Activated naive CD8-positive, alpha-beta T cell treated with anti-CD3 and anti-CD28 coated beads for 36 hours (primary cell): ENCODE measurements at regions not wholly inside any gene's neighbourhood (a gene's known extent, or its start where the extent isn't known, plus 50 kb on each side); places are given as distances from the start of the nearest gene placed in this dataset.

Experiments used
- DNase-seq: peaks from one replicate; pipeline ENCODE4 v3.0.0; 2021
- H3K27ac Mint-ChIP-seq: one replicate; pipeline ENCODE4 v1.8.0; 2022; ENCODE audit warnings: mild to moderate bottlenecking, moderate library complexity, mixed read lengths
- H3K27me3 Mint-ChIP-seq: one replicate; pipeline ENCODE4 v1.8.0; 2022; ENCODE audit warnings: mild to moderate bottlenecking, mixed read lengths
- H3K36me3 Mint-ChIP-seq: one replicate; pipeline ENCODE4 v1.8.0; 2021; ENCODE audit warnings: mild to moderate bottlenecking, mixed read lengths
- H3K4me1 Mint-ChIP-seq: one replicate; pipeline ENCODE4 v1.8.0; 2021; ENCODE audit warnings: mixed read lengths
- H3K4me3 Mint-ChIP-seq: one replicate; pipeline ENCODE4 v1.8.0; 2022; ENCODE audit warnings: mild to moderate bottlenecking, moderate library complexity, mixed read lengths
- H3K9me3 Mint-ChIP-seq: one replicate; pipeline ENCODE4 v1.8.0; 2022; ENCODE audit warnings: mixed read lengths

GRCh38 chr18:22628795-22629510 lies 211.2 kb upstream of the CTAGE1 start:
- H3K9me3 Mint-ChIP-seq: no peaks in the 10 kb centered on the region
- H3K27me3 Mint-ChIP-seq: peaks cover 4% of the 10 kb centered on the region
- H3K27ac Mint-ChIP-seq: no peak overlapping the region

GRCh38 chr18:22630980-22631379 lies 213.3 kb upstream of the CTAGE1 start:
- no peak overlapping the region for H3K4me3 Mint-ChIP-seq
- H3K27ac Mint-ChIP-seq: no peak overlapping the region
- H3K27me3 Mint-ChIP-seq: peaks cover 4% of the 10 kb centered on the region
- DNase-seq: no peak
- H3K9me3 Mint-ChIP-seq: peaks cover 2% of the 10 kb centered on the region
- H3K36me3 Mint-ChIP-seq: no peaks in the 10 kb centered on the region
- H3K4me1 Mint-ChIP-seq: no peaks in the 10 kb centered on the region

More at GRCh38 chr18:22628795-22629510, 211.2 kb upstream of the CTAGE1 start:
- DNase-seq: no peak
- Mint-ChIP-seq H3K36me3 (no peaks in the 10 kb centered on the region), H3K4me1 (no peaks in the 10 kb centered on the region), H3K4me3 (no peak overlapping the region)

DNA sequence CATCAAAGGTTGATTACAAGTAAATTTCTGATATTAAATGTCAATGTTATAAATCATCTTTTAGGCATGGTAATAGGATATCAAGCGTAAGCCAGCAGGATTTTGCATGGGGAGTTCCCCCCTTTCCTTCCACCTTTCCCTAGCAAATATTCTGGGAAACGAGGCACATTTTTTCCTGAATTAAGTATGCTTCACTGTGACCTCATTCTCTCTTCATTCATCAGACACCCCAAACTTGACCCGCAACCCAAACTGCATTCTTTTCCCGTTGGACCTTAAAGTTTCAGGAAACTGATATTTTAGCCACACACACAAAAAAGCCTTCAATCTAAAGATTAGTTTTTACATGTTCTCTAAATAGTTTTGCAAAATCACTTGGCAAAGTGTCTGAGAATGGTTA lies 214.5 kb upstream of the CTAGE1 start:
- Mint-ChIP-seq H3K9me3 (peaks cover 3% of the 10 kb centered on the region), H3K4me1 (no peaks in the 10 kb centered on the region)

GRCh38 chr18:22634464-22634863 lies 216.7 kb upstream of the CTAGE1 start:
- H3K4me3 Mint-ChIP-seq: no peak overlapping the region
- no peaks in the 10 kb centered on the region for H3K4me1 Mint-ChIP-seq

More for the DNA sequence above, 214.5 kb upstream of the CTAGE1 start:
- no peaks in the 10 kb centered on the region for H3K36me3 Mint-ChIP-seq
- H3K27ac Mint-ChIP-seq: no peak overlapping the region
- no peak overlapping the region for H3K4me3 Mint-ChIP-seq
- H3K27me3 Mint-ChIP-seq: peaks cover 4% of the 10 kb centered on the region
- no peak for DNase-seq

DNA sequence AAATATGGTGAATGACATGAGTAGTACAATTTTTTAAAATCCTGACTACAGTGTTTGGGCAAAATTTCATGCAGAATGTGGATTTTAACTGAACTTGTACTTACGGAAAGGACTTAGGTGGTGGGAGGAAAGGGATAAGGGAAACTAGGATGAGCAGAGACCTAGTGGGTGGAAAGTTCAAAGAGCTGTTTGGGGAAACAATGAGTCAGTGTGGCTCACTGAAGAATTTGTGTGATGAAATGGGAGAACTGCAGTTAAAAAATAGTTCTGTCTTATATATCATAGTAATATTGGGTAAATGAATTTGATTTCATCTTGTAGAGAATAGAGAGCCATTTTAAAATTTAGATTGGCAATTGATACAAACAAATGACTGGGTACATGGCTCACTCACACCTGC lies 220.1 kb upstream of the CTAGE1 start:
- Mint-ChIP-seq H3K36me3 (peaks cover 2% of the 10 kb centered on the region), H3K27ac (no peak overlapping the region), H3K27me3 (no peaks in the 10 kb centered on the region), H3K9me3 (peaks cover 9% of the 10 kb centered on the region), H3K4me3 (no peak overlapping the region), H3K4me1 (no peaks in the 10 kb centered on the region)
- no peak for DNase-seq

More at GRCh38 chr18:22634464-22634863, 216.7 kb upstream of the CTAGE1 start:
- Mint-ChIP-seq H3K27me3 (no peaks in the 10 kb centered on the region), H3K27ac (no peak overlapping the region), H3K9me3 (peaks cover 9% of the 10 kb centered on the region), H3K36me3 (peaks cover 2% of the 10 kb centered on the region)
- DNase-seq: no peak

- H3K9me3 Mint-ChIP-seq: peaks cover 9% of the 10 kb centered on the region
- H3K27ac Mint-ChIP-seq: no peak overlapping the region
- no peaks in the 10 kb centered on the region for H3K4me1 Mint-ChIP-seq
- peaks cover 2% of the 10 kb centered on the region for H3K36me3 Mint-ChIP-seq
- H3K4me3 Mint-ChIP-seq: no peak overlapping the region
- H3K27me3 Mint-ChIP-seq: no peaks in the 10 kb centered on the region
- no peak for DNase-seq
Observed at GRCh38 chr18:22639026-22639463, 221.3 kb upstream of the CTAGE1 start.

DNA sequence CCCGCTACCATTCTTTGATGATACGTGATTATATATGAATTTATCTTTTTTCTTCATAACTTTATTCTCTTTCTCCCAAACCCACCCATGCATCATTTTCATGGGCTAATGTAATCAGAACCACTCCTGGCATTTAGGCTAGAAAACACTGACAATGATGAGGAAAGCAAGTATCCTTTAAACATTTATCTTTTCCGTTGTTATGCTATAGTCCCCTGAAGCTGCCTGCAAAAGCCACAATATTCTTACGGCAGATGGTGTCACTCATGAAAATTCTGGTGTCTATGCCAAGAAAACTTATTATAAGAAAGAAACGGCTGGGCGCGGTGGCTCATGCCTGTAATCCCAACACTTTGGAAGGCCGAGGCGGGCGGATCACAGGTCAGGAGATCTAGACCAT lies 221.8 kb upstream of the CTAGE1 start:
- H3K36me3 Mint-ChIP-seq: peaks cover 2% of the 10 kb centered on the region
- peaks cover 9% of the 10 kb centered on the region for H3K9me3 Mint-ChIP-seq
- no peaks in the 10 kb centered on the region for H3K4me1 Mint-ChIP-seq
- H3K4me3 Mint-ChIP-seq: no peak overlapping the region
- DNase-seq: no peak
- no peak overlapping the region for H3K27ac Mint-ChIP-seq
- H3K27me3 Mint-ChIP-seq: no peaks in the 10 kb centered on the region

DNA sequence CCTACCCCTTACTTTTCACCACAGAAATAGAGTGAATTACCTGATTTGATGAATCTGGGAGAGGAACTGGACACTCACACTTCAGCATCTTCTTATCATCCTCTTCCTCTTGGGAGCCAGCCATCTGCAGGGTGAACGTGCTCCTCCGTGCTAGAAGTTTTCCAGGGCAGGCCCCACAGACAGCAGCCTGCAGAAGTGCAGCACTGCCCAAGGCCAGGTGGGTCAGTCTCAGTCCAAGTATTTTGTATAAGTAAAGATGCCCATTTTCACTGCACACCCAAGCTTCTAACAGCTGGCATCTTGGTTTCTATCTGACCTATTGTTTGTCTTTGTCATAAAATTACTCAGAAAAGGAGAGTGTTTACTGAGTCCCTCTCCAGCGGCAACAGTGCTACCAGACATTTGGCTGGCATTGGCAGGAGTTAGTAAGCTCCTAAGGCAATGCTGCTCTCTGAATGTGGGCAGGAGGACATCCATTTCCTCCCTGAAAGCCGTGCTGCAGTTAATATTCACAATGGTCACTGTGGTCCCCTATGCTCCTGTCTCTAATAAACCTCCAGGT lies 222.6 kb upstream of the CTAGE1 start:
- peaks cover 2% of the 10 kb centered on the region for H3K36me3 Mint-ChIP-seq
- H3K9me3 Mint-ChIP-seq: peaks cover 8% of the 10 kb centered on the region
- no peak overlapping the region for H3K27ac Mint-ChIP-seq
- H3K4me1 Mint-ChIP-seq: no peaks in the 10 kb centered on the region
- no peak overlapping the region for H3K4me3 Mint-ChIP-seq
- no peak for DNase-seq
- no peaks in the 10 kb centered on the region for H3K27me3 Mint-ChIP-seq

DNA sequence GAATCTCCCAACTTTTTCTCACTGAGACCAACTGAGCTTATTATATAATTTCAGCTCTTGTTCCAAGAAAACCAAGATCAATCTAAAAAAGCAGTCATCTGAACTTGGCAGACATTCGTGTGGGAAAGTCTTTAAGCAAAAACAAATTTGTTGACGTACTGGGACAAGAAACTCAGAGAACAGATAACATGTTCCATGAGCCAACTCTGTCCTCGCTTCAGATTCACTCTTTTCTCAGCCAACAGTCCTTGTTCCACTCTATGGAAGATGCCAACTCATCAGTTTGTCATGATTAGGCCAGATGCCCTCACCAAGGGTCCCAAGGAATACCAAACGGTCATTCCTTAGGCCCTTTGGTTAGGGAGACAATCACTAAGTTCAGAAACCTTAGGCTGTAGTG lies 224.2 kb upstream of the CTAGE1 start:
- no peak for DNase-seq
- no peaks in the 10 kb centered on the region for H3K27me3 Mint-ChIP-seq
- H3K36me3 Mint-ChIP-seq: peaks cover 2% of the 10 kb centered on the region
- H3K9me3 Mint-ChIP-seq: peaks cover 7% of the 10 kb centered on the region
- no peaks in the 10 kb centered on the region for H3K4me1 Mint-ChIP-seq
- no peak overlapping the region for H3K27ac Mint-ChIP-seq
- H3K4me3 Mint-ChIP-seq: no peak overlapping the region

- DNase-seq: no peak
- Mint-ChIP-seq H3K36me3 (no peaks in the 10 kb centered on the region), H3K4me1 (no peaks in the 10 kb centered on the region), H3K9me3 (no peaks in the 10 kb centered on the region), H3K27ac (no peak overlapping the region), H3K4me3 (no peak overlapping the region), H3K27me3 (no peaks in the 10 kb centered on the region)
Observed at GRCh38 chr18:22643731-22644130, 226.0 kb upstream of the CTAGE1 start.

- H3K36me3 Mint-ChIP-seq: no peaks in the 10 kb centered on the region
- peaks cover 8% of the 10 kb centered on the region for H3K27me3 Mint-ChIP-seq
- H3K4me1 Mint-ChIP-seq: no peaks in the 10 kb centered on the region
- H3K4me3 Mint-ChIP-seq: no peak overlapping the region
- H3K27ac Mint-ChIP-seq: no peak overlapping the region
- no peak for DNase-seq
- H3K9me3 Mint-ChIP-seq: peaks cover 6% of the 10 kb centered on the region
Observed at GRCh38 chr18:22650247-22650646, 232.5 kb upstream of the CTAGE1 start.

DNA sequence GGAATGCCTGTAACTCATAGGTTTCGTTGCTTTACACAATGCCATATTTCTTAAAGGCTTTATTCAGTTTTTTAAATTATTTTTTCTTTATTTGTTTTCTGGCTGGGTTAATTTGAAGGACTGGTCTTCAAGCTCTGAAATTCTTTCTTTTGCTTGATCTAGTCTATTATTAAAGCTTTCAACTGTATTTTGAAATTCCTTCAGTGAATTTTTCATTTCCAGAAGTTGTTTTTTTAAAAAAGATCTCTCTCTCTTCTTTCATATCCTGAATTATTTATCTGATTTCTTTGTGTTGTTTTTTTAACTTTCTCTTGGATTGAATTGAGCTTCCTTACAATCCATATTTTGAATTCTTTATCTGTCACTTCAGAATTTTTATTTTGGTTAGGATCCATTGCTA lies 239.9 kb upstream of the CTAGE1 start:
- no peak for DNase-seq
- Mint-ChIP-seq H3K9me3 (peaks cover 27% of the 10 kb centered on the region), H3K27ac (no peak overlapping the region), H3K4me1 (no peaks in the 10 kb centered on the region), H3K27me3 (peaks cover 18% of the 10 kb centered on the region), H3K36me3 (peaks cover 2% of the 10 kb centered on the region), H3K4me3 (no peak overlapping the region)

- no peak overlapping the region for H3K4me3 Mint-ChIP-seq
- peaks cover 18% of the 10 kb centered on the region for H3K27me3 Mint-ChIP-seq
- peaks cover 29% of the 10 kb centered on the region for H3K9me3 Mint-ChIP-seq
- H3K27ac Mint-ChIP-seq: no peak overlapping the region
- H3K4me1 Mint-ChIP-seq: no peaks in the 10 kb centered on the region
- peaks cover 2% of the 10 kb centered on the region for H3K36me3 Mint-ChIP-seq
- DNase-seq: no peak
Observed at GRCh38 chr18:22658318-22658717, 240.6 kb upstream of the CTAGE1 start.

GRCh38 chr18:22663378-22663777 lies 245.7 kb upstream of the CTAGE1 start:
- H3K36me3 Mint-ChIP-seq: peaks cover 2% of the 10 kb centered on the region
- H3K4me1 Mint-ChIP-seq: peaks cover under 1% of the 10 kb centered on the region
- peaks cover 22% of the 10 kb centered on the region for H3K9me3 Mint-ChIP-seq
- H3K27me3 Mint-ChIP-seq: peaks cover 8% of the 10 kb centered on the region
- no peak overlapping the region for H3K4me3 Mint-ChIP-seq
- DNase-seq: no peak
- no peak overlapping the region for H3K27ac Mint-ChIP-seq

DNA sequence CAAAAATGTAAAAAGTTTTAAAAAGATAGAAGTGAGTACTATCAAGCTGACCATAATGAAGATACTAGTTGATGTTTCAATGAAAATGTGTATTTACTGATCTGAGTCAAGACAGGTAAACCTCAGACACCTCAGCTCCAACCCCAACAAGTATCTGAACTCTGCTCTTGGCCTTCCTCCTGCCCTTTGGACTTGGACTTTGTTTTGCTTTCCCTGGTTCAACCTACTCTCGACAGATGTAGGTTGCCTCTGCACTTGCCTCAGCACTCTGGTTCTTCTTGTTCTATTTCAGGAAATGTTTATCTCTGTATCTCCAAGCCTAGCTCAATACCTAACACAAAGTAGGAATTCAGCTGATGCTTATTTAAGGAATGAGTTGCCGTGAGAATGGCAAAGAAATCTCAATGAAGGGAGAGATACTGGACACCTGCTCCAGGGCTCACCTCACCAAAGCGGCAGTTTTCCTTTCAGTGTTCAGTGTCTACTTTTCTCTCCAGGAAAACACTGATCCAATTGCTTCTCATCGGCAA lies 248.8 kb upstream of the CTAGE1 start:
- Mint-ChIP-seq H3K36me3 (no peaks in the 10 kb centered on the region), H3K27me3 (peaks cover 12% of the 10 kb centered on the region), H3K4me3 (no peak overlapping the region), H3K4me1 (peaks cover 2% of the 10 kb centered on the region), H3K9me3 (peaks cover 15% of the 10 kb centered on the region), H3K27ac (no peak overlapping the region)
- DNase-seq: no peak

DNA sequence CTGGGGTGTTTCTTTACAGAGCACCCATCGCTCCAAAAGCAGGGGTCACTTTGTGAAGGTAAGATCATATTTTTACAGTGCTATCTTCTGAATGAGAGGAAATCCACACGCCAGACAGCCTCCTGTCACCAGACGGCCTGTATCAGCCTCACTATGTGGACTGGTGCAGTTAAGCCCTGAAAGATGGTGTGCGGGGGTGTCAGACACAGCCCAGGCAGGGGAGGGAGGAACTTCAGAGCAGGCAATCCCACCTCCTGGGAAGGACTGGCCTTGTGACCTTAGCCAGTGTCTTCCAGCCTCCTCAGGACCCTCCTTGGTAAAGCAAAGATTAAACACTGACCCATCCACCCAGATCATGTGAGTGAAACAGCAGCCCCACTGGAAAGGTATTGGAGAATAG lies 249.4 kb upstream of the CTAGE1 start:
- no peak for DNase-seq
- peaks cover 12% of the 10 kb centered on the region for H3K27me3 Mint-ChIP-seq
- H3K4me3 Mint-ChIP-seq: no peak overlapping the region
- peaks cover 2% of the 10 kb centered on the region for H3K4me1 Mint-ChIP-seq
- H3K9me3 Mint-ChIP-seq: peaks cover 15% of the 10 kb centered on the region
- H3K36me3 Mint-ChIP-seq: no peaks in the 10 kb centered on the region
- no peak overlapping the region for H3K27ac Mint-ChIP-seq
